ENCODE measurements at regions not wholly inside any gene's neighbourhood (a gene's known extent, or its start where the extent isn't known, plus 50 kb on each side); places are given as distances from the start of the nearest gene placed in this dataset.
A peak's percentile ranks its signal among the peaks of the same experiment; 100 is the strongest.

- BruUV-seq (replicated peaks), result no TSS peak
- POLR2A ChIA-PET (ENCODE audit: unreplicated experiment), result no interaction called here
- peaks cover 27% of the 10 kb centered on the region for H3F3A ChIP-seq (ENCODE audit: insufficient read depth, low read depth)
- no peaks in the 10 kb centered on the region for H3K27me3 ChIP-seq (ENCODE audit: insufficient read depth, low read depth)
- H3K79me2 ChIP-seq (ENCODE audit: low read depth), result no peaks in the 10 kb centered on the region
- no peaks in the 10 kb centered on the region for H3K36me3 ChIP-seq (ENCODE audit: low read depth)
- H2AFZ ChIP-seq, result no peak overlapping the region
- no peaks in the 10 kb centered on the region for H3K9me2 ChIP-seq (ENCODE audit: insufficient read depth)
- H4K20me1 ChIP-seq (ENCODE audit: insufficient read depth), result no peaks in the 10 kb centered on the region
- peak in 1 of 2 experiments; percentile 75 for DNase-seq
- no peak for TF ChIP-seq EZH2 (IDR thresholded peaks at IDR 0.05; ENCODE audit: low read depth)
- no peak for TF ChIP-seq CTCF (conservative IDR thresholded peaks at IDR 0.05)
- peaks cover 48% of the 10 kb centered on the region for H3K4me1 ChIP-seq (replicated peaks; ENCODE audit: insufficient read depth)
- CTCF ChIA-PET, result no interaction called here
- intact Hi-C loops (cut with micrococcal nuclease; ENCODE audit: unreplicated experiment), result no loop called here
- H3K4me3 ChIP-seq, result no peak overlapping the region
- no peaks in the 10 kb centered on the region for H3K9me3 ChIP-seq (ENCODE audit: insufficient read depth, low read depth)
- peak overlapping the region; percentile 89; the same call in 1 of the 2 replicates for H3K27ac ChIP-seq
- H3K4me2 ChIP-seq, result no peak overlapping the region
These were observed 72.6 kb upstream of the DHX15 start for GRCh38 chr4:24656906-24657305.

DNA sequence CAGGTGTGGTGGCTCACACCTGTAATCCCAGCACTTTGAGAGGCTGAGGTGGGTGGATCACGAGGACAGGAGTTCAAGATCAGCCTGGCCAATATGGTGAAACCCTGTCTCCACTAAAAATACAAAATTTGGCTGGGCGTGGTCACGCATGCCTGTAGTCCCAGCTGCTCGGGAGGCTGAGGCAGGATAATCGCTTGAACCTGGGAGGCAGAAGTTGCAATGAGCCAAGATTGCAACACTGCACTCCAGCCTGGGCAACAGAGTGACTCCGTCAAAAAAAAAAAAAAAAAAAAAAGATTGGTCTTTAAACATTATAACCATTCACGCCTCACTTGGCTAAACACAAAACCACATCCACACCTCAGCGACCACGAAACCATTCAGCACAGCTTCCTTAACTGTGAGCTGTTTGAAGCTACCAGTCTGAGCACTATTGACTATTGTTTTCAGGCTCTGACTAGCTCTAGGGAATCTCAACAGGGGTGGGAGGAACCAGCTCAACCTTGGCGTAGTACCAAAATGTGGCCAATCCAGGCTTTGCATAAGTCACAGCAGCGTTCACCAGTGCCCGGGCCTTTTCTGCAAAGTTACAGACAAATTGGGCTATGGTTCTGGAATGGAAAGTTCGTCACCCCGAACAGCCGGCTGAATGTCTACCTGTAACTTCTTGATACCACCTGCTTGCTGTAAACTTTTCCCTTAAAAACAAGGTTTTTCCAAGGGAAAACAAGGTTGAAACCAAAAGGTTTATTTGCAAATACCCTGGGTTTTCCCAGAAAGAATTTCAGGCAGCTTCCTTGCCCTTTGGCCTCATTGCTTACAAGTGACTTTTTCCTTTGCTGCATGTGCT is 73.6 kb upstream of the DHX15 start:
- ChIA-PET POLR2A (ENCODE audit: unreplicated experiment) (interaction anchor here (0.6 to 0.9 kb wide), 7 partner anchors 8 to 1837 kb away, joined by 3 to 17 read pairs (median 8); partner anchors contain the start of gene DHX15), CTCF (interaction anchor here (0.6 kb wide), 2 partner anchors 22 to 137 kb away, joined by 5 to 15 read pairs; partner anchors contain the start of gene SOD3)
- Histone ChIP-seq H3K4me3 (peak overlapping the region; percentile 45; the same call in 1 of the 2 replicates), H3K79me2 (ENCODE audit: low read depth) (no peaks in the 10 kb centered on the region), H3K9me2 (ENCODE audit: insufficient read depth) (no peaks in the 10 kb centered on the region), H3F3A (ENCODE audit: insufficient read depth, low read depth) (peaks cover 27% of the 10 kb centered on the region), H3K27ac (peak overlapping the region; percentile 89), H2AFZ (no peak overlapping the region), H4K20me1 (ENCODE audit: insufficient read depth) (no peaks in the 10 kb centered on the region), H3K4me2 (peak overlapping the region; percentile 83), H3K4me1 (replicated peaks; ENCODE audit: insufficient read depth) (peaks cover 48% of the 10 kb centered on the region), H3K36me3 (ENCODE audit: low read depth) (no peaks in the 10 kb centered on the region), H3K9me3 (ENCODE audit: insufficient read depth, low read depth) (no peaks in the 10 kb centered on the region), H3K27me3 (ENCODE audit: insufficient read depth, low read depth) (no peaks in the 10 kb centered on the region)
- BruUV-seq (replicated peaks), result no TSS peak
- no peak for TF ChIP-seq EZH2 (IDR thresholded peaks at IDR 0.05; ENCODE audit: low read depth)
- no peak for TF ChIP-seq CTCF (conservative IDR thresholded peaks at IDR 0.05)
- intact Hi-C loops (cut with micrococcal nuclease; ENCODE audit: unreplicated experiment), result loop anchor here (1.0 kb wide), 3 partner anchors 60 to 95 kb away; partner anchors contain the start of gene DHX15
- peak; percentile 86 to 99 for DNase-seq

- intact Hi-C loops (cut with micrococcal nuclease; ENCODE audit: unreplicated experiment), result no loop called here
- H3K4me2 ChIP-seq, result peak overlapping the region; percentile 83
- no peak overlapping the region for H3K4me3 ChIP-seq
- ChIA-PET POLR2A (ENCODE audit: unreplicated experiment) (interaction anchor here (0.6 kb wide), 2 partner anchors 67 to 91 kb away, joined by 4 to 6 read pairs; no protein-coding TSS in a partner anchor), CTCF (interaction anchor here (0.5 to 0.8 kb wide), 3 partner anchors 109 to 1974 kb away, joined by 3 read pairs; no protein-coding TSS in a partner anchor)
- peaks cover 27% of the 10 kb centered on the region for H3F3A ChIP-seq (ENCODE audit: insufficient read depth, low read depth)
- no peaks in the 10 kb centered on the region for H3K27me3 ChIP-seq (ENCODE audit: insufficient read depth, low read depth)
- no peaks in the 10 kb centered on the region for H3K9me3 ChIP-seq (ENCODE audit: insufficient read depth, low read depth)
- no peaks in the 10 kb centered on the region for H3K9me2 ChIP-seq (ENCODE audit: insufficient read depth)
- peak overlapping the region; percentile 89 for H3K27ac ChIP-seq
- no peak overlapping the region for H2AFZ ChIP-seq
- no peaks in the 10 kb centered on the region for H3K79me2 ChIP-seq (ENCODE audit: low read depth)
- no peaks in the 10 kb centered on the region for H4K20me1 ChIP-seq (ENCODE audit: insufficient read depth)
- no TSS peak for BruUV-seq (replicated peaks)
- DNase-seq, result peak in 1 of 2 experiments; percentile 54
- no peaks in the 10 kb centered on the region for H3K36me3 ChIP-seq (ENCODE audit: low read depth)
- peaks cover 48% of the 10 kb centered on the region for H3K4me1 ChIP-seq (replicated peaks; ENCODE audit: insufficient read depth)
- TF ChIP-seq CTCF (conservative IDR thresholded peaks at IDR 0.05) (no peak), EZH2 (IDR thresholded peaks at IDR 0.05; ENCODE audit: low read depth) (no peak)
These were observed 75.0 kb upstream of the DHX15 start for GRCh38 chr4:24659241-24659961.
